IMR-90 (cell line): ENCODE measurements at regions not wholly inside any gene's neighbourhood (a gene's known extent, or its start where the extent isn't known, plus 50 kb on each side); places are given as distances from the start of the nearest gene placed in this dataset.

Experiments
- ATAC-seq: fragments of 200-7000 bp; cut with Tn5 transposase; 2 replicates; pipeline ENCODE4 v1.9.1; 2020; ENCODE audit warnings: low read depth, mild to moderate bottlenecking, moderate library complexity
- BruUV-seq: library from RNA; stranded (reverse); fragments of 400-500 nt; replicated peaks from 2 replicates; lab custom pipeline; 2021; lab: Mats Ljungman, UMichigan
- CTCF ChIA-PET: fragments of 300-600 bp; formaldehyde crosslinking; extraction: SDS; loops from one replicate; lab custom pipeline; 2021; ENCODE audit warnings: antibody characterized with exemption; lab: Yijun Ruan, JAX
- POLR2A ChIA-PET: fragments of 300-600 bp; sonication (Branson Sonifier 250); formaldehyde crosslinking; loops from one replicate; lab custom pipeline; 2022; ENCODE audit warnings: antibody characterized with exemption; ENCODE audit not compliant: unreplicated experiment; lab: Charles Lee
- DNase-seq: peaks from one replicate; pipeline ENCODE4 v3.0.0; 2013
- H2AFZ ChIP-seq: replicated peaks from 2 replicates; pipeline ENCODE3; 2013; ENCODE audit warnings: low read length, mild to moderate bottlenecking; ENCODE audit not compliant: poor library complexity
- H2AK5ac ChIP-seq: 2 replicates; pipeline ENCODE4 v1.6.1; 2013; ENCODE audit warnings: low read depth, low read length, inconsistent platforms
- H2AK9ac ChIP-seq: replicated peaks from 2 replicates; pipeline ENCODE3; 2013; ENCODE audit warnings: mild to moderate bottlenecking, low read depth, low read length, moderate library complexity; ENCODE audit not compliant: poor library complexity
- H2BK120ac ChIP-seq: 2 replicates; pipeline ENCODE4 v1.6.1; 2013; ENCODE audit warnings: low read depth, low read length, inconsistent platforms
- H2BK15ac ChIP-seq: 3 replicates; pipeline ENCODE4 v1.6.1; 2013; ENCODE audit warnings: low read depth, low read length, inconsistent platforms
- H2BK20ac ChIP-seq: 2 replicates; pipeline ENCODE4 v1.6.1; 2013; ENCODE audit warnings: low read depth, mild to moderate bottlenecking, inconsistent platforms, low read length, moderate library complexity
- H2BK5ac ChIP-seq: 2 replicates; pipeline ENCODE4 v1.6.1; 2013; ENCODE audit warnings: mild to moderate bottlenecking, low read depth, low read length, inconsistent platforms; ENCODE audit not compliant: poor library complexity, severe bottlenecking
- H3K14ac ChIP-seq: replicated peaks from 2 replicates; pipeline ENCODE4 v1.6.1; 2013; ENCODE audit warnings: low read depth, low read length, inconsistent platforms
- H3K18ac ChIP-seq: 2 replicates; pipeline ENCODE4 v1.6.1; 2013; ENCODE audit warnings: low read depth, low read length, control low read depth
- H3K23ac ChIP-seq: 2 replicates; pipeline ENCODE4 v1.6.1; 2013; ENCODE audit warnings: low read depth, low read length, inconsistent platforms
- H3K27ac ChIP-seq: 2 replicates; pipeline ENCODE4 v1.5.1; 2013; ENCODE audit warnings: mild to moderate bottlenecking, control low read depth, low read length; ENCODE audit not compliant: insufficient read depth
- H3K27me3 ChIP-seq: 2 replicates; pipeline ENCODE4 v1.6.1; 2013; ENCODE audit warnings: low read length; ENCODE audit not compliant: control insufficient read depth, insufficient read depth
- H3K36me3 ChIP-seq: 2 replicates; pipeline ENCODE4 v1.6.1; 2013; ENCODE audit warnings: low read length, mixed read lengths; ENCODE audit not compliant: control insufficient read depth, insufficient read depth
- H3K4ac ChIP-seq: 2 replicates; pipeline ENCODE4 v1.6.1; 2013; ENCODE audit warnings: low read depth, low read length, inconsistent platforms
- H3K4me1 ChIP-seq: 2 replicates; pipeline ENCODE4 v1.6.1; 2013; ENCODE audit warnings: low read length, mixed read lengths; ENCODE audit not compliant: control insufficient read depth, insufficient read depth
- H3K4me2 ChIP-seq: 2 replicates; pipeline ENCODE4 v1.6.1; 2013; ENCODE audit warnings: low read depth, mild to moderate bottlenecking, control low read depth, low read length, moderate library complexity
- H3K4me3 ChIP-seq: 2 replicates; pipeline ENCODE4 v1.5.1; 2013; ENCODE audit warnings: low read depth, mild to moderate bottlenecking, control low read depth, low read length, moderate library complexity; ENCODE audit not compliant: insufficient read depth
- H3K56ac ChIP-seq: 2 replicates; pipeline ENCODE4 v1.6.1; 2013; ENCODE audit warnings: low read length, inconsistent platforms; ENCODE audit not compliant: insufficient read depth; ENCODE audit errors: extremely low read depth
- H3K79me1 ChIP-seq, 2 experiments: 2 replicates each; pipeline ENCODE4 v1.6.1; 2013; ENCODE audit warnings: low read length in 2 of 2, inconsistent platforms in 1 of 2, low read depth in 1 of 2
- H3K9ac ChIP-seq: 2 replicates; pipeline ENCODE4 v1.6.1; 2013; ENCODE audit warnings: low read depth, low read length, control low read depth
- H3K9me1 ChIP-seq: 2 replicates; pipeline ENCODE4 v1.6.1; 2013; ENCODE audit warnings: low read length, inconsistent platforms; ENCODE audit not compliant: insufficient read depth
- H3K9me3 ChIP-seq: 2 replicates; pipeline ENCODE4 v1.6.1; 2013; ENCODE audit warnings: low read length; ENCODE audit not compliant: control insufficient read depth, insufficient read depth
- H4K20me1 ChIP-seq: 2 replicates; pipeline ENCODE4 v1.6.1; 2013; ENCODE audit warnings: low read length, inconsistent platforms; ENCODE audit not compliant: insufficient read depth
- H4K5ac ChIP-seq: 2 replicates; pipeline ENCODE4 v1.6.1; 2013; ENCODE audit warnings: mild to moderate bottlenecking, low read depth, low read length, control low read depth
- H4K8ac ChIP-seq, 2 experiments: 2 replicates each; pipeline ENCODE4 v1.6.1; 2013; ENCODE audit warnings: low read depth in 2 of 2, low read length in 2 of 2, control low read depth in 1 of 2, inconsistent platforms in 1 of 2
- H4K91ac ChIP-seq: 2 replicates; pipeline ENCODE4 v1.6.1; 2013; ENCODE audit warnings: low read depth, low read length, inconsistent platforms; ENCODE audit not compliant: insufficient read depth
- CHD1 ChIP-seq: IDR thresholded peaks from 2 replicates; pipeline ENCODE4 v1.6.1; 2012; ENCODE audit warnings: low read depth, low read length, improper control_type of control experiment
- CTCF ChIP-seq: conservative IDR thresholded peaks from 2 replicates; pipeline ENCODE4 v1.5.1; 2012; ENCODE audit warnings: mild to moderate bottlenecking, low read depth, low read length, improper control_type of control experiment
- FOS ChIP-seq: fragments of 150-350 bp; IDR thresholded peaks from 2 replicates; pipeline ENCODE4 v1.6.1; 2016; ENCODE audit warnings: low read depth, low read length
- USF2 ChIP-seq: fragments of 150-350 bp; IDR thresholded peaks from 2 replicates; pipeline ENCODE4 v1.6.1; 2017; ENCODE audit warnings: mild to moderate bottlenecking, antibody characterized with exemption, low read length, low read depth
- WGBS, 2 experiments: methylation state at CpG; one replicate each; pipeline versions ENCODE4 v1.1.5 to v1.1.7; 2013; ENCODE audit warnings: missing lambda C conversion rate in 2 of 2; ENCODE audit not compliant: insufficient read length in 1 of 2; ENCODE audit errors: extremely low coverage in 2 of 2; 5-methylcytosine and 5-hydroxymethylcytosine counted together
- dilution Hi-C: fragments of 300-500 bp; cut with HindIII; formaldehyde crosslinking; loops from one replicate; pipeline ENCODE4 v1.14.3; 2018; ENCODE audit warnings: low sequenced_read_pairs; ENCODE audit not compliant: unreplicated experiment
- in situ Hi-C: fragments of 300-500 bp; cut with MboI; formaldehyde crosslinking; loops from 3 replicates; pipeline ENCODE4 v1.14.3; 2019; ENCODE audit warnings: low sequenced_read_pairs, inconsistent platforms, mixed read lengths
- intact Hi-C: fragments of 100-400 bp; cut with micrococcal nuclease; formaldehyde crosslinking; loops from 2 replicates; pipeline ENCODE4 v1.10.0; 2022

GRCh38 chrX:148080593-148080992 lies 99.5 kb downstream of the FMR1NB start:
- in situ Hi-C loops = no loop called here

More at GRCh38 chrX:148080593-148080992, 99.5 kb downstream of the FMR1NB start:
- no peak for ATAC-seq
- no peak overlapping the region for H2AK5ac ChIP-seq
- H2BK5ac ChIP-seq = no peak overlapping the region
- no peak overlapping the region for H4K91ac ChIP-seq
- H4K20me1 ChIP-seq = no peaks in the 10 kb centered on the region
- no peak overlapping the region for H3K27ac ChIP-seq
- no CpG with 5 or more reads among the region's 2 CpGs for WGBS, 2 experiments
- H3K9ac ChIP-seq = no peak overlapping the region
- H3K4me2 ChIP-seq = no peak overlapping the region
- H2BK20ac ChIP-seq = no peak overlapping the region
- no peak for DNase-seq
- H3K27me3 ChIP-seq = no peaks in the 10 kb centered on the region
- no peaks in the 10 kb centered on the region for H3K79me1 ChIP-seq
- dilution Hi-C loops = no loop called here
- H3K4me3 ChIP-seq = no peak overlapping the region
- intact Hi-C loops = no loop called here
- no peaks in the 10 kb centered on the region for H3K9me3 ChIP-seq
- no peak overlapping the region for H3K4ac ChIP-seq
- H2BK120ac ChIP-seq = no peak overlapping the region
- H3K56ac ChIP-seq = no peak overlapping the region
- H4K5ac ChIP-seq = no peak overlapping the region
- no peaks in the 10 kb centered on the region for H3K9me1 ChIP-seq
- ChIA-PET CTCF (no interaction called here), POLR2A (no interaction called here)
- no peak overlapping the region for H2AFZ ChIP-seq
- no peak for TF ChIP-seq FOS
- TF ChIP-seq CTCF = no peak
- TF ChIP-seq CHD1 = no peak
- TF ChIP-seq USF2 = no peak
- no peak overlapping the region for H4K8ac ChIP-seq
- BruUV-seq = no TSS peak
- H3K36me3 ChIP-seq = no peaks in the 10 kb centered on the region
- no peak overlapping the region for H3K18ac ChIP-seq
- no peak overlapping the region for H3K23ac ChIP-seq
- H3K4me1 ChIP-seq = no peaks in the 10 kb centered on the region
- H2AK9ac ChIP-seq = no peak overlapping the region
- H3K14ac ChIP-seq = no peak overlapping the region
- H2BK15ac ChIP-seq = no peak overlapping the region
